ENCODE measurements at regions not wholly inside any gene's neighbourhood (a gene's known extent, or its start where the extent isn't known, plus 50 kb on each side); places are given as distances from the start of the nearest gene placed in this dataset.
"Not testable (repeated sequence)": the region's sequence is repeated elsewhere in the genome, so short reads cannot be mapped to it uniquely, and the experiment has no call there.

GRCh38 chr6:76166297-76166696, 93.8 kb upstream of the IMPG1 start:
- no peak overlapping the region for H3K4me3 ChIP-seq (replicated peaks; ENCODE audit: low read depth, low read length)
- DNase-seq (ENCODE audit: low read depth): no peak
- TF ChIP-seq CTCF (IDR thresholded peaks at IDR 0.05; ENCODE audit: low read length, missing control alignments): no peak

GRCh38 chr6:76165471-76166221, 93.2 kb upstream of the IMPG1 start:
- TF ChIP-seq CTCF (IDR thresholded peaks at IDR 0.05; ENCODE audit: low read length, missing control alignments): no peak
- no peak for DNase-seq (ENCODE audit: low read depth)

GRCh38 chr6:76162811-76163210, 90.3 kb upstream of the IMPG1 start:
- no peak overlapping the region for H3K4me3 ChIP-seq (replicated peaks; ENCODE audit: low read depth, low read length)
- no peak for DNase-seq (ENCODE audit: low read depth)
- TF ChIP-seq CTCF (IDR thresholded peaks at IDR 0.05; ENCODE audit: low read length, missing control alignments): no peak

More at GRCh38 chr6:76165471-76166221, 93.2 kb upstream of the IMPG1 start:
- H3K4me3 ChIP-seq (replicated peaks; ENCODE audit: low read depth, low read length): no peak overlapping the region

GRCh38 chr6:76157800-76158199, 85.3 kb upstream of the IMPG1 start:
- H3K4me3 ChIP-seq (replicated peaks; ENCODE audit: low read depth, low read length); DNase-seq (ENCODE audit: low read depth): not testable (repeated sequence)

GRCh38 chr6:76135481-76135880, 63.0 kb upstream of the IMPG1 start:
- H3K4me3 ChIP-seq (replicated peaks; ENCODE audit: low read depth, low read length): no peak overlapping the region
- no peak for TF ChIP-seq CTCF (IDR thresholded peaks at IDR 0.05; ENCODE audit: low read length, missing control alignments)
- no peak for DNase-seq (ENCODE audit: low read depth)

- no peak for TF ChIP-seq CTCF (IDR thresholded peaks at IDR 0.05; ENCODE audit: low read length, missing control alignments)
- H3K4me3 ChIP-seq (replicated peaks; ENCODE audit: low read depth, low read length): no peak overlapping the region
- DNase-seq (ENCODE audit: low read depth): no peak
Measured at GRCh38 chr6:76134651-76135050, 62.2 kb upstream of the IMPG1 start.

- no peak for DNase-seq (ENCODE audit: low read depth)
- no peak for TF ChIP-seq CTCF (IDR thresholded peaks at IDR 0.05; ENCODE audit: low read length, missing control alignments)
- no peak overlapping the region for H3K4me3 ChIP-seq (replicated peaks; ENCODE audit: low read depth, low read length)
Measured at GRCh38 chr6:76124018-76124417, 51.6 kb upstream of the IMPG1 start.
